ENCODE measurements at regions not wholly inside any gene's neighbourhood (a gene's known extent, or its start where the extent isn't known, plus 50 kb on each side); places are given as distances from the start of the nearest gene placed in this dataset.

DNA sequence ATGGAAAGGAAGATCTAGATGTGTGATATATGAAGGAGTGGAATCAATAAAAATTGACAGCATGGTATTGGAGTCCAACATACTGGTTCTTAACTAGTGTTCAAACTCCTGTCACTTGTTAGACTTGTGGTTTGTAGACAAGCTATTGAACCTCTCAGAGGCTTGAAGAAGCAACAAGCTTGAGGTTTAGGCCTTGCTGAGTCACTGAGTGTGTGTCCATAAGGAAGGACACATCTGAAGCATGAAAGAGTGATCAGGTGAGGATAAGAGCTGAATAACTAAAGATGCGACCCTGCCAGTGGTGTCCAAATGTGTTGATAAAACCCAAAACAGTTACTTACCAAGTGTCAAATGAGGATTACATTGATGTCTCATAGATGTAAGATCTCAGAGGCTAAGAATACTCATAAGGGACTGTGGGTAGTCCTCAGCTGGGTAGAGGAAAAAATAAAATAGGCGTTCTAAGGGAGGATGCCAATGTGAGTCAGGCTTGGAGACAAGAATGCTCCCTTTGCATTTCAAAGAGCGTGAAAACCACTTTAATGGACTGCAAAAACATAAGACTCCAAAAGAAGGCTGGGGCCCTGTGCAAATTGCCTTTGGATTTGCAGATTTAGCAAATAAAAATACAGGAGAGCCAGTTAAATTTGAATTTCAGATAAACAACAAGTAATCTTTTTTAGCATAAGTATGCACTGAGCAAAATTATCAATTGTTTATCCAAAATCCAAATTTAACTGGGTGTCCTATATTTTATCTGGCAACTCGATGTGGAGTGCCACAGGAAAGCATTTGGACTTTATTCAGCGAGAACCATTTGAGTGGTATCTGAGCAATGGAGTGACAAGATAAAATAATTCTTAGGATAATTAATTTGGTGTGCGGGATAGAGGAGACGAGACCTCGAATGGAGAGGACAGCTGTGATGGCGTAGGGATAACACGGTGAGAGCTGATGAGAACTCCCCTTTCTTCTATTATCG lies 757.3 kb upstream of the WWC1 start:
- peaks cover 4% of the 10 kb centered on the region for H3K9me3 ChIP-seq (ENCODE audit: control insufficient read depth, low read length)
- DNase-seq = no peak
- Mint-ChIP-seq H3K36me3 (ENCODE audit: low read depth) (no peaks in the 10 kb centered on the region), H3K9me3 (peaks cover 6% of the 10 kb centered on the region), H3K4me3 (no peak overlapping the region), H3K27ac (no peak overlapping the region), H3K27me3 (ENCODE audit: insufficient read depth) (no peaks in the 10 kb centered on the region), H3K4me1 (peaks cover 6% of the 10 kb centered on the region)
- no peak overlapping the region for H3K9ac ChIP-seq (ENCODE audit: extremely low read depth, low read length, poor library complexity, severe bottlenecking)
- no peak overlapping the region for H3K27ac ChIP-seq (ENCODE audit: low read depth, low read length)
- no peaks in the 10 kb centered on the region for H3K27me3 ChIP-seq (ENCODE audit: control insufficient read depth, insufficient read depth, low read length, poor library complexity, severe bottlenecking)
- TF ChIP-seq, protein P1, sequence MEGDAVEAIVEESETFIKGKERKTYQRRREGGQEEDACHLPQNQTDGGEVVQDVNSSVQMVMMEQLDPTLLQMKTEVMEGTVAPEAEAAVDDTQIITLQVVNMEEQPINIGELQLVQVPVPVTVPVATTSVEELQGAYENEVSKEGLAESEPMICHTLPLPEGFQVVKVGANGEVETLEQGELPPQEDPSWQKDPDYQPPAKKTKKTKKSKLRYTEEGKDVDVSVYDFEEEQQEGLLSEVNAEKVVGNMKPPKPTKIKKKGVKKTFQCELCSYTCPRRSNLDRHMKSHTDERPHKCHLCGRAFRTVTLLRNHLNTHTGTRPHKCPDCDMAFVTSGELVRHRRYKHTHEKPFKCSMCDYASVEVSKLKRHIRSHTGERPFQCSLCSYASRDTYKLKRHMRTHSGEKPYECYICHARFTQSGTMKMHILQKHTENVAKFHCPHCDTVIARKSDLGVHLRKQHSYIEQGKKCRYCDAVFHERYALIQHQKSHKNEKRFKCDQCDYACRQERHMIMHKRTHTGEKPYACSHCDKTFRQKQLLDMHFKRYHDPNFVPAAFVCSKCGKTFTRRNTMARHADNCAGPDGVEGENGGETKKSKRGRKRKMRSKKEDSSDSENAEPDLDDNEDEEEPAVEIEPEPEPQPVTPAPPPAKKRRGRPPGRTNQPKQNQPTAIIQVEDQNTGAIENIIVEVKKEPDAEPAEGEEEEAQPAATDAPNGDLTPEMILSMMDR (conservative IDR thresholded peaks at IDR 0.05) = no peak
- 91 to 93% methylated on average over 8 to 11 of the region's 11 CpGs for WGBS, 2 experiments (ENCODE audit: insufficient coverage in 1 of 2, insufficient read length in 1 of 2)
- H3K36me3 ChIP-seq (ENCODE audit: control insufficient read depth, insufficient read depth, low read length) = no peaks in the 10 kb centered on the region
- no peaks in the 10 kb centered on the region for H3K4me1 ChIP-seq (ENCODE audit: control insufficient read depth, insufficient read depth, low read length)
- H3K4me3 ChIP-seq (ENCODE audit: low read length) = no peak overlapping the region

DNA sequence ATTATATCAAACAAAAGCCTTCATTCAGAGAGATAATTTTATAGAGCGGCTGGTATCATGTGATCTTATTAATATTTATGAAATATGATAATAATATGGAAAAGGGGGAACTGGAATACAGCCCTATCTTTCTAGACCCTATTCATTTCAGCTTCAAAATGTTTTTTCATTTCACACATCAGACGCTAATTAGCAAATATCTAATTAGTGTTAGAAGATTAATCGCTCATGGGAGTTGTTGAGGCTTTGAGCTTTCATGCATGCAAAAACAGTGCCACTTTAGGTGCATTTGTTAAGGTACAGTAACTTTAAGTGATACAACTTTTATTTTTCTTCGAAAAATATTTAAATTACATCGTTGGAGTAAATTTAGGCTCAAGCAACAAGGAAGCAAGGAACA lies 751.7 kb upstream of the WWC1 start:
- no peak overlapping the region for H3K27ac Mint-ChIP-seq
- TF ChIP-seq, protein P1 (conservative IDR thresholded peaks at IDR 0.05) = no peak
- DNase-seq = no peak
- H3K4me1 Mint-ChIP-seq = peaks cover under 1% of the 10 kb centered on the region
- Histone ChIP-seq H3K27ac (ENCODE audit: low read depth, low read length) (no peak overlapping the region), H3K27me3 (ENCODE audit: control insufficient read depth, insufficient read depth, low read length, poor library complexity, severe bottlenecking) (no peaks in the 10 kb centered on the region), H3K9ac (ENCODE audit: extremely low read depth, low read length, poor library complexity, severe bottlenecking) (no peak overlapping the region), H3K4me1 (ENCODE audit: control insufficient read depth, insufficient read depth, low read length) (no peaks in the 10 kb centered on the region), H3K36me3 (ENCODE audit: control insufficient read depth, insufficient read depth, low read length) (no peaks in the 10 kb centered on the region), H3K9me3 (ENCODE audit: control insufficient read depth, low read length) (peaks cover 4% of the 10 kb centered on the region), H3K4me3 (ENCODE audit: low read length) (no peak overlapping the region)
- no peaks in the 10 kb centered on the region for H3K27me3 Mint-ChIP-seq (ENCODE audit: insufficient read depth)
- H3K36me3 Mint-ChIP-seq (ENCODE audit: low read depth) = no peaks in the 10 kb centered on the region
- peaks cover 6% of the 10 kb centered on the region for H3K9me3 Mint-ChIP-seq
- no peak overlapping the region for H3K4me3 Mint-ChIP-seq
- 96 to 97% methylated on average over 3 to 4 of the region's 5 CpGs for WGBS, 2 experiments (ENCODE audit: insufficient coverage in 1 of 2, insufficient read length in 1 of 2)

DNA sequence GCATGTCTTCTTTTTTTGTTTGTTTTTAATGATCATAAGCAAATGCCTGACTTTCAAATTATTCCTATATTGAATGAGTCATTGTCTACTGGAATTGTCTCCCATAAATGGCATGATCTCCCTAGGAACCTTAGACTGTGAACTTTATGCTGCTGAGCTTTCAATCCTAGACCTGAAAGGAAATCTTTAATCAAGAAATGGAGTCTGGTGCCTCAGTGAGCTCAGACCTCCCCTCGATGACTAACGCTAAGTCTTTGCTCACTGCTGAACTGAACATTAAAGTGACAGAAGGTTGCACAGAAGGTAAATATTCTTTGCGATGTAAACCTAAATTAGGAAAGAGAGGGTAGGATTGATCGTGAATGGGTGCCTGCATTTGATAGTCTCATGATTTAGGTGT lies 745.2 kb upstream of the WWC1 start:
- Histone ChIP-seq H3K9ac (ENCODE audit: extremely low read depth, low read length, poor library complexity, severe bottlenecking) (no peak overlapping the region), H3K27me3 (ENCODE audit: control insufficient read depth, insufficient read depth, low read length, poor library complexity, severe bottlenecking) (no peaks in the 10 kb centered on the region), H3K36me3 (ENCODE audit: control insufficient read depth, insufficient read depth, low read length) (no peaks in the 10 kb centered on the region), H3K4me3 (ENCODE audit: low read length) (no peak overlapping the region), H3K9me3 (ENCODE audit: control insufficient read depth, low read length) (no peaks in the 10 kb centered on the region), H3K4me1 (ENCODE audit: control insufficient read depth, insufficient read depth, low read length) (no peaks in the 10 kb centered on the region), H3K27ac (ENCODE audit: low read depth, low read length) (no peak overlapping the region)
- Mint-ChIP-seq H3K4me3 (no peak overlapping the region), H3K27ac (no peak overlapping the region), H3K36me3 (ENCODE audit: low read depth) (no peaks in the 10 kb centered on the region), H3K9me3 (no peaks in the 10 kb centered on the region), H3K4me1 (peaks cover 7% of the 10 kb centered on the region), H3K27me3 (ENCODE audit: insufficient read depth) (peaks cover 2% of the 10 kb centered on the region)
- no peak for DNase-seq
- TF ChIP-seq, protein P1 (conservative IDR thresholded peaks at IDR 0.05) = no peak
- 96 to 97% methylated on average over 4 of the region's 4 CpGs for WGBS, 2 experiments (ENCODE audit: insufficient coverage in 1 of 2, insufficient read length in 1 of 2)

Data from endodermal cell (in vitro differentiated cells).